HG03139 (cell line): ENCODE measurements at regions not wholly inside any gene's neighbourhood (a gene's known extent, or its start where the extent isn't known, plus 50 kb on each side); places are given as distances from the start of the nearest gene placed in this dataset.

ENCODE experiments used
- ATAC-seq: cut with Tn5 transposase; IDR thresholded peaks from one replicate; pipeline ENCODE4 v1.9.1; 2021; ENCODE audit not compliant: unreplicated experiment

- ATAC-seq, result no peak
Measured at GRCh38 chr3:143206955-143207337, 87.4 kb downstream of the CHST2 start.

- ATAC-seq, result peak; percentile 75
Measured at GRCh38 chr3:143207338-143207961, 87.9 kb downstream of the CHST2 start.

- no peak for ATAC-seq
Measured at GRCh38 chr3:143208976-143209714, 89.6 kb downstream of the CHST2 start.

GRCh38 chr3:143209715-143210059, 90.1 kb downstream of the CHST2 start:
- ATAC-seq, result no peak

GRCh38 chr3:143210141-143210540, 90.6 kb downstream of the CHST2 start:
- no peak for ATAC-seq

- no peak for ATAC-seq
Measured at GRCh38 chr3:143215059-143215458, 95.5 kb downstream of the CHST2 start.
